ENCODE measurements at regions not wholly inside any gene's neighbourhood (a gene's known extent, or its start where the extent isn't known, plus 50 kb on each side); places are given as distances from the start of the nearest gene placed in this dataset.

DNA sequence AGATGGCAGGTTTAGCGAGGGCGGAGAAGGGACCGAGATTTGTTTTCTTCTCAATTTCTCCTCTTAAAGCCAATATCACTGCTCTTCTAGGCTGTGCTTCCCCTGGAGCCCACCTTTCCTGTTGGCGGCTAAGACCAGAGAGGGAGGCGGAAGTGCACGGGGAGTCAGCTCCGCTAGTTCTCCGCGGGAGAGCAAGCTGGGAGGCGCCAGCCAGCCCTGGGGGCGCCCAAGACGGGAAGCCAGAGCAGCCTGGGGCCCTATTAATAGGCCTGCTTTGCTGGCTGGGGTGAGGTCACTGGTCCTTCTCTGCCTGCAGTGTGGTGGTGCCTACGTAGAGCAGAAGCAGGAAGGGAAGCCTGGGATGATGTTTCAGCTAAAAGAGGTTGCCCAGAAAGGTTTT is 61.6 kb downstream of the LSM5 start:
- TF ChIP-seq, protein P1, sequence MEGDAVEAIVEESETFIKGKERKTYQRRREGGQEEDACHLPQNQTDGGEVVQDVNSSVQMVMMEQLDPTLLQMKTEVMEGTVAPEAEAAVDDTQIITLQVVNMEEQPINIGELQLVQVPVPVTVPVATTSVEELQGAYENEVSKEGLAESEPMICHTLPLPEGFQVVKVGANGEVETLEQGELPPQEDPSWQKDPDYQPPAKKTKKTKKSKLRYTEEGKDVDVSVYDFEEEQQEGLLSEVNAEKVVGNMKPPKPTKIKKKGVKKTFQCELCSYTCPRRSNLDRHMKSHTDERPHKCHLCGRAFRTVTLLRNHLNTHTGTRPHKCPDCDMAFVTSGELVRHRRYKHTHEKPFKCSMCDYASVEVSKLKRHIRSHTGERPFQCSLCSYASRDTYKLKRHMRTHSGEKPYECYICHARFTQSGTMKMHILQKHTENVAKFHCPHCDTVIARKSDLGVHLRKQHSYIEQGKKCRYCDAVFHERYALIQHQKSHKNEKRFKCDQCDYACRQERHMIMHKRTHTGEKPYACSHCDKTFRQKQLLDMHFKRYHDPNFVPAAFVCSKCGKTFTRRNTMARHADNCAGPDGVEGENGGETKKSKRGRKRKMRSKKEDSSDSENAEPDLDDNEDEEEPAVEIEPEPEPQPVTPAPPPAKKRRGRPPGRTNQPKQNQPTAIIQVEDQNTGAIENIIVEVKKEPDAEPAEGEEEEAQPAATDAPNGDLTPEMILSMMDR (IDR thresholded peaks at IDR 0.05; ENCODE audit: low read depth, low read length): no peak
- no peak for DNase-seq (ENCODE audit: low read depth, low spot score)
- ChIA-PET POLR2A (no interaction called here), CTCF (no interaction called here)
- H3K4me3 ChIP-seq (ENCODE audit: low read depth, low read length): no peak overlapping the region
- no peak overlapping the region for H3K27ac ChIP-seq (ENCODE audit: low read depth, low read length)
- no peaks in the 10 kb centered on the region for H3K27me3 ChIP-seq (ENCODE audit: control insufficient read depth, insufficient read depth, low read length)
- peaks cover 11% of the 10 kb centered on the region; the same call in 1 of the 2 replicates for H3K9me3 ChIP-seq (ENCODE audit: control insufficient read depth, insufficient read depth, low read length)

DNA sequence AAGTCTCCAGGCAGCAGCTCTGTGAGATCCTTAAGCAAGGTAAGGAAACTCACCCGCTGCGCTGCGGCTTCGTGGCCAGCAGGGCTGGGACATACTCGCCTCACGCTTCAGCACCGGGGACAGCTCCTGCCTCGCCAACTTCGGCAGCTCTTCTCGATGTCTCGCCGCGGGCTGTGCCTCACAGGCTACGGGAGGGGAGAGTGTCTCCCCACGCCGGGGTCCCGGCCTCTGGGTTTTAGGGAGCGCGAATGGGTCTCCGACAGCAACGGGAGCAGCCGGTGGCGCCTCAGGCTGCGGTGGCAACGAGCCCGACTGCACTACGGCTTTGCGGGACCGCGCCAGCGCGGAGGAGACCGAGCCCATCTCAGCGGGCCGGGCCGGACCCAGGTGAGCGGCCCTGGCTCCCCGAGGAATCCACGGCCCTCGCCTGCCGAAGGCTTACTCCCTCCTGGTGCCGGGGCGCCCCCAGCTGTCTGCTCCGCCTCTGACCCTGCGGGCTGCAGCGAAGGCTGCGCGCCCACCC is 62.4 kb downstream of the LSM5 start:
- no peak overlapping the region for H3K27ac ChIP-seq (ENCODE audit: low read depth, low read length)

DNA sequence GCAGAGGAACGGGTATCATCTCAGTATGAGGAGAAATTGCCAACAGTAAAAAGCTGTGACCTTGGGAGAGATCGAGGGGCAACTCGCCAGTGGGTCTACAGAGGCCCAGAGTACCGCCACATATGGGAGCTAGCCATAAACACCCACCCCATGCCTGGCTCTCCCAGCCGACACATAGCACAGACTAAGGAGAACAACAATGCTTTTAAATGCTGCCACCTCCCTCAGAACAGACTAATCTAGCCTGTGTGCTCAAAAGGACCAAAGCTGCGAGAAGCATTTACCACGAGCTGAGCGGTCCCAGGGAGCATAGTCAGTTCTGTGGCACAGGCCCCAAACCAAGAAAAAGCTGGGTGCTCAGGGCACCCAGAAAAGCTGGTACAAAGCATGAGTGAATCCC is 73.3 kb downstream of the LSM5 start:
- POLR2A ChIA-PET: no interaction called here
- H3K4me3 ChIP-seq (ENCODE audit: low read depth, low read length): no peak overlapping the region
- H3K27ac ChIP-seq (ENCODE audit: low read depth, low read length): no peak overlapping the region
- no peaks in the 10 kb centered on the region for H3K27me3 ChIP-seq (ENCODE audit: control insufficient read depth, insufficient read depth, low read length)
- H3K9me3 ChIP-seq (ENCODE audit: control insufficient read depth, insufficient read depth, low read length): no peaks in the 10 kb centered on the region; the same call in 1 of the 2 replicates
- TF ChIP-seq, protein P1 (IDR thresholded peaks at IDR 0.05; ENCODE audit: low read depth, low read length): no peak
- DNase-seq (ENCODE audit: low read depth, low spot score): no peak
- CTCF ChIA-PET: no interaction called here

More for the DNA sequence above, 62.4 kb downstream of the LSM5 start:
- CTCF ChIA-PET: interaction anchor here (1.1 kb wide), 1 partner anchor 52 kb away, joined by 3 read pairs; no protein-coding TSS in a partner anchor
- TF ChIP-seq, protein P1 (IDR thresholded peaks at IDR 0.05; ENCODE audit: low read depth, low read length): peak; percentile 53
- peak; percentile 26 for DNase-seq (ENCODE audit: low read depth, low spot score)
- Histone ChIP-seq H3K27me3 (ENCODE audit: control insufficient read depth, insufficient read depth, low read length) (no peaks in the 10 kb centered on the region), H3K4me3 (ENCODE audit: low read depth, low read length) (no peak overlapping the region), H3K9me3 (ENCODE audit: control insufficient read depth, insufficient read depth, low read length) (peaks cover 11% of the 10 kb centered on the region; the same call in 1 of the 2 replicates)
- POLR2A ChIA-PET: no interaction called here

DNA sequence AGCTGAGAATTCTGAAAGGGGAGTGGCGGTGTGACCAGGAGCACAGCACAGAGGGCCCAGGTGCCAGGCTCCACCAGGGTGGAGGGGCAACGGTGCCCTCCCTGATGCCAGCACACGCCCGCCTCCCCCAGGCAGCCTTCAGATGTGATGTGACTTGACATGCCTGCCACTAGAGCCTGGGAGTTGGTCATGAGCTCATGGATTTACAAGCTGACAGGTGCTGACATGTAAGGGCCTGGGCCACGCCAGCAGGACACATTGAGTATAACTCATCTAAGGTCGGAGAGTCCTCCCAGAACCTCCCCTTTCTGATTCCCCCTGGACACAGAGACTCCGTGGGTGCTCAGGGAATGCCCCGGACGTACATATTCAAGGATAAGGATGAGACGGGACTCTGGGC is 74.2 kb downstream of the LSM5 start:
- no peaks in the 10 kb centered on the region for H3K27me3 ChIP-seq (ENCODE audit: control insufficient read depth, insufficient read depth, low read length)
- TF ChIP-seq, protein P1 (IDR thresholded peaks at IDR 0.05; ENCODE audit: low read depth, low read length): no peak
- CTCF ChIA-PET: no interaction called here

DNA sequence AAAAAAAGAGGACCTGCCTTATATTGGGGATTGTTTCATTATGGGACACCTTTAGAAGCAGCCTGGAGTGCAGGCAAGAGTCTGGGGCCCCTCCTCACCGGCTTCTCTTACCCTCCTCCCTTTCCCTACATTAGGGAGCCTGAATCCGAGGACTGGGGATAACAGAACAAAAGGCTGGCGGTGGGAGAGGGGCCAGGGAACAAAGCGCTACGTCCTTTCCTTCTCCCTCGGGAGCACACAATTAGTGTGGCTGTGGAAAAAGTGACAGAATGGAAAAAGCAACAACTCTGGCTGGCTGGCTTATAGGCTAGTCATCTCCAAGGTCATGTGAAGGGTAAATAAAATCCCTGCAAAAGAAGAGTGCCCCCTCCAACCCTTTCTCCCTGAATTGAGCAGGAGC is 74.7 kb downstream of the LSM5 start:
- Histone ChIP-seq H3K9me3 (ENCODE audit: control insufficient read depth, insufficient read depth, low read length) (no peaks in the 10 kb centered on the region; the same call in 1 of the 2 replicates), H3K27ac (ENCODE audit: low read depth, low read length) (no peak overlapping the region), H3K4me3 (ENCODE audit: low read depth, low read length) (no peak overlapping the region), H3K27me3 (ENCODE audit: control insufficient read depth, insufficient read depth, low read length) (no peaks in the 10 kb centered on the region)
- CTCF ChIA-PET: no interaction called here
- TF ChIP-seq, protein P1 (IDR thresholded peaks at IDR 0.05; ENCODE audit: low read depth, low read length): no peak
- DNase-seq (ENCODE audit: low read depth, low spot score): no peak
- POLR2A ChIA-PET: no interaction called here

More for the DNA sequence above, 74.2 kb downstream of the LSM5 start:
- no peak overlapping the region for H3K4me3 ChIP-seq (ENCODE audit: low read depth, low read length)
- H3K9me3 ChIP-seq (ENCODE audit: control insufficient read depth, insufficient read depth, low read length): no peaks in the 10 kb centered on the region; the same call in 1 of the 2 replicates
- H3K27ac ChIP-seq (ENCODE audit: low read depth, low read length): no peak overlapping the region
- DNase-seq (ENCODE audit: low read depth, low spot score): no peak
- POLR2A ChIA-PET: no interaction called here
